ENCODE measurements at regions not wholly inside any gene's neighbourhood (a gene's known extent, or its start where the extent isn't known, plus 50 kb on each side); places are given as distances from the start of the nearest gene placed in this dataset.

DNA sequence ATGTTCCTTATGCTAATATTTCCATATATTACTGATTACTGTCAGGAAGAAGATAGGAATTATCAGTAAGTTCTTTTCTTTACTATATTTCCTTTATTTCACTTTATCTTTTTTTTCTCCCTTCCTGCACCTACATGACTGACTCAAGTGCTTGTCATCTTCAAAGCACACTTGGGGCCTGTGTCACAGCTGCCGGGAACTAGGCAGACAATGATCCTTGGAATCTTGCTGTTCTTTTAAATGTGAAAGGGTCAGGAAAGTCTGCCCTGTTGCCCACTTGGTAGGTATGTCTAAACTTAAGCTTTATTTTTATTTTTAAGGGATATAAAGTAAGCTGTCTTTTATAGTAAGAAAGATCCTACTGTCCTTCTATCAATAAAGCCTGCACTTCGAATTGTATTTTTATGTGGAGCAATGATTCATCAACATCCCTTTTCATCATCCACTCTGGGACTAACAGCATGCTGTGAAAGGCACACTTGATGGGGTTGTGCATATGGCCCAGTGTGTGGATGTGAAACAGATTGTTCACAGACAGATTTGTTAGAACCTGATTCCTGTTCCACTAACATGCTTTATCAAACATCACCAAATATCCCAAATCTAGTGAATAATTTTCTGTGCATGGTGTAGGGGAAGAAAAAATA, 556.9 kb downstream of the DNAJB9 start:
- TF ChIP-seq, protein P1, sequence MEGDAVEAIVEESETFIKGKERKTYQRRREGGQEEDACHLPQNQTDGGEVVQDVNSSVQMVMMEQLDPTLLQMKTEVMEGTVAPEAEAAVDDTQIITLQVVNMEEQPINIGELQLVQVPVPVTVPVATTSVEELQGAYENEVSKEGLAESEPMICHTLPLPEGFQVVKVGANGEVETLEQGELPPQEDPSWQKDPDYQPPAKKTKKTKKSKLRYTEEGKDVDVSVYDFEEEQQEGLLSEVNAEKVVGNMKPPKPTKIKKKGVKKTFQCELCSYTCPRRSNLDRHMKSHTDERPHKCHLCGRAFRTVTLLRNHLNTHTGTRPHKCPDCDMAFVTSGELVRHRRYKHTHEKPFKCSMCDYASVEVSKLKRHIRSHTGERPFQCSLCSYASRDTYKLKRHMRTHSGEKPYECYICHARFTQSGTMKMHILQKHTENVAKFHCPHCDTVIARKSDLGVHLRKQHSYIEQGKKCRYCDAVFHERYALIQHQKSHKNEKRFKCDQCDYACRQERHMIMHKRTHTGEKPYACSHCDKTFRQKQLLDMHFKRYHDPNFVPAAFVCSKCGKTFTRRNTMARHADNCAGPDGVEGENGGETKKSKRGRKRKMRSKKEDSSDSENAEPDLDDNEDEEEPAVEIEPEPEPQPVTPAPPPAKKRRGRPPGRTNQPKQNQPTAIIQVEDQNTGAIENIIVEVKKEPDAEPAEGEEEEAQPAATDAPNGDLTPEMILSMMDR (IDR thresholded peaks at IDR 0.05; ENCODE audit: low read depth, low read length, poor library complexity, severe bottlenecking), result no peak
- no peak for TF ChIP-seq EZH2phosphoT487 (IDR thresholded peaks at IDR 0.05; ENCODE audit: borderline replicate concordance, low read length)
